Testis (tissue), 2 donors: ENCODE measurements at regions not wholly inside any gene's neighbourhood (a gene's known extent, or its start where the extent isn't known, plus 50 kb on each side); places are given as distances from the start of the nearest gene placed in this dataset.

ENCODE experiments used
- POLR2A ChIP-seq: fragments of 450-650 bp; IDR thresholded peaks from one replicate; pipeline ENCODE4 v1.6.1; 2017; ENCODE audit warnings: antibody characterized with exemption, mild to moderate bottlenecking, moderate library complexity
- TF ChIP-seq, protein P1 (sequence below), 3 experiments: fragments of 450-650 bp in 2 of 3; fragments of 200-600 bp in 1 of 3; sonication (generic) in 1 of 3; IDR thresholded peaks; one replicate each; pipeline ENCODE4 v1.5.1; 2016 to 2019; ENCODE audit warnings: antibody characterized with exemption in 3 of 3, mild to moderate bottlenecking in 2 of 3, moderate library complexity in 1 of 3

DNA sequence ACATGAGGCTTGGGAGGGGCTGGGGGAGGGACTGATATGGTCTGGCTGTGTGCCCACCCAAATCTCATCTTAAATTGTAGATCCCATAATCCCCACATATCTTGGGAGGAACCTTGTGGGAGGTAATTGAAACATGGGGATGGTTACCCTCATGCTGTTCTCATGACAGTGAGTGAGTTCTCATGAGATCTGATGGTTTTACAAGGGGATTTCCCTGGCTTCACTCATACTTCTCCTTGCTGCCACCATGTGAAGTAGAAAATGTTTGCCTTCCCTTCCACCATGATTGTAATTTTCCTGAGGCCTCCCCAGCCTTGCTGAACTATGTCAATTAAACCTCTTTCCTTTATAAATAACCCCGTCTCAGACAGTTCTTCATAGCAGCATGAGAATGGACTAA is 362.9 kb downstream of the PCNX1 start:
- TF ChIP-seq, protein P1, sequence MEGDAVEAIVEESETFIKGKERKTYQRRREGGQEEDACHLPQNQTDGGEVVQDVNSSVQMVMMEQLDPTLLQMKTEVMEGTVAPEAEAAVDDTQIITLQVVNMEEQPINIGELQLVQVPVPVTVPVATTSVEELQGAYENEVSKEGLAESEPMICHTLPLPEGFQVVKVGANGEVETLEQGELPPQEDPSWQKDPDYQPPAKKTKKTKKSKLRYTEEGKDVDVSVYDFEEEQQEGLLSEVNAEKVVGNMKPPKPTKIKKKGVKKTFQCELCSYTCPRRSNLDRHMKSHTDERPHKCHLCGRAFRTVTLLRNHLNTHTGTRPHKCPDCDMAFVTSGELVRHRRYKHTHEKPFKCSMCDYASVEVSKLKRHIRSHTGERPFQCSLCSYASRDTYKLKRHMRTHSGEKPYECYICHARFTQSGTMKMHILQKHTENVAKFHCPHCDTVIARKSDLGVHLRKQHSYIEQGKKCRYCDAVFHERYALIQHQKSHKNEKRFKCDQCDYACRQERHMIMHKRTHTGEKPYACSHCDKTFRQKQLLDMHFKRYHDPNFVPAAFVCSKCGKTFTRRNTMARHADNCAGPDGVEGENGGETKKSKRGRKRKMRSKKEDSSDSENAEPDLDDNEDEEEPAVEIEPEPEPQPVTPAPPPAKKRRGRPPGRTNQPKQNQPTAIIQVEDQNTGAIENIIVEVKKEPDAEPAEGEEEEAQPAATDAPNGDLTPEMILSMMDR (IDR thresholded peaks at IDR 0.05): no peak
- no peak for TF ChIP-seq POLR2A
